ENCODE measurements at regions not wholly inside any gene's neighbourhood (a gene's known extent, or its start where the extent isn't known, plus 50 kb on each side); places are given as distances from the start of the nearest gene placed in this dataset.

DNA sequence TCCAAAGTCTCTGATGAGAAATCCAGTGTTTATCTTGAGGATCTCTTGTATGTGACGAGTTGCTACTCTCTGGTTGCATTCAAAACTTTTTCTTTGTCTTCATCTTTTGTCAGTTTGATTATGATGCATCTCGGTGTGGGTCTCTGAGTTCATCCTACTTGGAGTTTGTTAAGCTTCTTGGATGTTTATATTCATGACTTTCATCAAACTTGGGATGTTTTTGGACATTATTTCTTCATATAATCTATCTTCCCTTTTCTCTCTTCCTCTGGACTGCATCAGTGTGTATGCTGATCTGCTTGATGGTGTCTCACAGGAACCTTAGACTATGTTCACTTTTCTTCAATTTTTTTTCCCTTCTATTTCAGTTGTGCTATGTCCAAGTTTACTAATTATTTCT, 320.4 kb downstream of the TLE3 start:
- intact Hi-C loops (cut with micrococcal nuclease), result no loop called here
- Mint-ChIP-seq H3K4me1 (peaks cover 17% of the 10 kb centered on the region), H3K36me3 (ENCODE audit: low read depth) (peaks cover 10% of the 10 kb centered on the region), H3K4me3 (no peak overlapping the region), H3K27ac (no peak overlapping the region), H3K9me3 (peaks cover 23% of the 10 kb centered on the region), H3K27me3 (peaks cover 45% of the 10 kb centered on the region)
- DNase-seq, result no peak

DNA sequence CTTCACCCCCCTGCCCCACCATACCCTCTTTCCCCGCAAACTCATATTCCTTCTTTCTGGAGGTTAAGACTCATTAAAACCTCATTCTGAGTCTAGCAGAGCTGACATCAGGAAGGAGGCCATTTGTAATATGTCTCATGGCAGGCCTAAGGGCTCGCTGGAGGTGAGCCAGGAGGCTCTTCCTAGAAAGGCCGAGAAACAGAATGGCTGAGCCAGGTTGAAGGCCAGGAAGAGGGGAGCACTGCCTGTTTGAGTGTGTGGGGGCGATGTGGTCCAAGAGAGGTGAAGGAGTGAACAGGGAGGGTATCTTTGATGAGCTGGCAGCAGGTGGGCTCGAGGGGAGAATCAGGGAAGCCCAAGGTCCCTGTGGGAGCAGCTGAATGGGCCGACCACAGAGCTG, 317.3 kb downstream of the TLE3 start:
- peak overlapping the region; percentile 13 for H3K27ac Mint-ChIP-seq
- H3K36me3 Mint-ChIP-seq (ENCODE audit: low read depth), result peaks cover 5% of the 10 kb centered on the region
- no peak for DNase-seq
- intact Hi-C loops (cut with micrococcal nuclease), result no loop called here
- H3K4me3 Mint-ChIP-seq, result no peak overlapping the region
- peaks cover 14% of the 10 kb centered on the region for H3K4me1 Mint-ChIP-seq
- peaks cover 53% of the 10 kb centered on the region for H3K27me3 Mint-ChIP-seq
- peaks cover 8% of the 10 kb centered on the region for H3K9me3 Mint-ChIP-seq

DNA sequence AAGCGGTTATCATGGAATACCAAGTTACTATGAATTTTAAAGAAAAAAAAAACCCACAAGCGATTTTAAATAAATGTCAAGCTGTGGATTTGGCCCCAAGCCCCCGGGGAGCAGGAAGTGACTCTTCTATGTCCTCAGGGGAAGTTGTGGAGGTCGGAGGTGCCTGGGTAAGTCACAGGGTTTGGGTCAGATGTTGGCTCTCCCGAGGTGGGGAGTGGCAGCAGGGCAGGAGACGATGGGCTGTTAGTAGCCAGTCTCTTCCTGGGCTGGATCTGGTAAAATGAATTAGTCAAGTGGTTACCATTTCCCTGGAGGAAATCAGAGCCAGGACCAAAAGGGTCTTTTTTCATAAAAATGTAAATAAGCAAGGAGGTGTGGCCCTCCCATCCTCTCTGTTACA, 316.7 kb downstream of the TLE3 start:
- Mint-ChIP-seq H3K27me3 (peaks cover 52% of the 10 kb centered on the region), H3K27ac (no peak overlapping the region), H3K9me3 (peaks cover 5% of the 10 kb centered on the region), H3K36me3 (ENCODE audit: low read depth) (peaks cover 5% of the 10 kb centered on the region), H3K4me3 (no peak overlapping the region), H3K4me1 (peaks cover 14% of the 10 kb centered on the region)
- intact Hi-C loops (cut with micrococcal nuclease), result no loop called here
- no peak for DNase-seq

DNA sequence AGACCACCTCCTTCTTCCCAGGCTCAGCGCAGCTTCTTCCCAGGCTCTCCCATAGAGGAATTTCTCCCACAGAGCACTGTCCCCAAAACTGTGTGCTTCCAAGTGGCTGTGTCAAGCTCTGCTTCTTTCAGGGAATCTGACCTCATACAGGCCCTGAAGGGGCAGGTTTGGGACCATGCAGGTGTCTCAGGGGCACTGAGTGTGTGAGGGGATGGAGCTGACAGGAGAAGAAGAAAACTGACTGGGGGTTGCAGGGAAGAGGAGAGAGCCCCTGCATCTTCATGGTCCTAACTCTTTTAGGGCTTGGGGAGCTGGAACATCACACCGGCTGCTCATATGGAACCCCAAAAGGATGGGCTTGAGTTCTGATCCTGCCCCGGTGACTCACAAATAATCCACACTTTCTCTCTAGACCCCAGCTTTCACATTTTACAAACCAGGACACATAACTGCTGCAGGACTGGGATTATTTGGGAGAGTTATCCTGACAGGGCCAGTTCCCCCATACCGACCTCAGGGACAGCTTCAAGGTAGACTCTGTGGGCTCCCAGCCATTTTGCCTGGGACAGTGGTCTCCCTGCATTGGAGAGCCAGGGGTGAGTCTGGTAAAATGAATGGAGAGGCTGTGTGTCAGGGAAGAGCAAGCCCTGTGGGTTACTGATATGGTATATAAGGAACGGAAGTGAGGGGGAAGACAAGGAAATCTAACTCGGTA, 316.1 kb downstream of the TLE3 start:
- Mint-ChIP-seq H3K36me3 (ENCODE audit: low read depth) (peaks cover 5% of the 10 kb centered on the region), H3K27me3 (peaks cover 50% of the 10 kb centered on the region), H3K4me3 (no peak overlapping the region), H3K4me1 (peaks cover 14% of the 10 kb centered on the region), H3K9me3 (peaks cover 5% of the 10 kb centered on the region), H3K27ac (no peak overlapping the region)
- intact Hi-C loops (cut with micrococcal nuclease), result no loop called here
- no peak for DNase-seq

GRCh38 chr15:69782139-69782658, 315.5 kb downstream of the TLE3 start:
- peaks cover 5% of the 10 kb centered on the region for H3K36me3 Mint-ChIP-seq (ENCODE audit: low read depth)
- peaks cover 14% of the 10 kb centered on the region for H3K4me1 Mint-ChIP-seq
- H3K4me3 Mint-ChIP-seq, result no peak overlapping the region
- no peak for DNase-seq
- peaks cover 49% of the 10 kb centered on the region for H3K27me3 Mint-ChIP-seq
- peaks cover 5% of the 10 kb centered on the region for H3K9me3 Mint-ChIP-seq
- intact Hi-C loops (cut with micrococcal nuclease), result no loop called here
- no peak overlapping the region for H3K27ac Mint-ChIP-seq

DNA sequence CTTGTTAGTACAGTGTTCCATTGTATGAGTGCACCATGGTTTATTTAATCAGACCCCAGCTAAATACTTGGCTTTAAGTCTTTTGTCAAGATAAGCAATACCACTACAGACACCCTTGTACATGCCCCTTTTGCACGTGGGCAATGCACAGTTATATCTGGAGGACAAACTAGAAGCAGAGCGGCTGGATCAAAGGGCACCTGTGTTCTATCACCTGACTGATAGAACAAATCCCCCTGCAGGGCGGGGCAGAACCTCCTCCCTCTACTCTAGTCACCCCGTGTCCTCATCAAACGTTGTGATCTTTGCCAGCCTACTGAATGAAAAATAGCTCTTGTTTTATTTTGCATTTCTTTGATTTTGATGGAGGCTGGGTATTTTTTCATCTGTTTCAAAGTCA, 314.9 kb downstream of the TLE3 start:
- Mint-ChIP-seq H3K9me3 (no peaks in the 10 kb centered on the region), H3K4me3 (no peak overlapping the region), H3K36me3 (ENCODE audit: low read depth) (peaks cover 1% of the 10 kb centered on the region), H3K27me3 (peaks cover 42% of the 10 kb centered on the region), H3K27ac (no peak overlapping the region), H3K4me1 (peaks cover 14% of the 10 kb centered on the region)
- DNase-seq, result no peak
- intact Hi-C loops (cut with micrococcal nuclease), result no loop called here

- Mint-ChIP-seq H3K27me3 (peaks cover 42% of the 10 kb centered on the region), H3K9me3 (no peaks in the 10 kb centered on the region), H3K4me3 (no peak overlapping the region), H3K27ac (no peak overlapping the region), H3K36me3 (ENCODE audit: low read depth) (peaks cover 1% of the 10 kb centered on the region), H3K4me1 (peaks cover 14% of the 10 kb centered on the region)
- no peak for DNase-seq
- intact Hi-C loops (cut with micrococcal nuclease), result no loop called here
Measured at GRCh38 chr15:69783211-69783610, 314.5 kb downstream of the TLE3 start.

- Mint-ChIP-seq H3K9me3 (no peaks in the 10 kb centered on the region), H3K36me3 (ENCODE audit: low read depth) (peaks cover 1% of the 10 kb centered on the region), H3K27me3 (peaks cover 36% of the 10 kb centered on the region), H3K4me3 (no peak overlapping the region), H3K27ac (no peak overlapping the region), H3K4me1 (peaks cover 15% of the 10 kb centered on the region)
- no peak for DNase-seq
- intact Hi-C loops (cut with micrococcal nuclease), result no loop called here
Measured at GRCh38 chr15:69784798-69785566, 312.7 kb downstream of the TLE3 start.

DNA sequence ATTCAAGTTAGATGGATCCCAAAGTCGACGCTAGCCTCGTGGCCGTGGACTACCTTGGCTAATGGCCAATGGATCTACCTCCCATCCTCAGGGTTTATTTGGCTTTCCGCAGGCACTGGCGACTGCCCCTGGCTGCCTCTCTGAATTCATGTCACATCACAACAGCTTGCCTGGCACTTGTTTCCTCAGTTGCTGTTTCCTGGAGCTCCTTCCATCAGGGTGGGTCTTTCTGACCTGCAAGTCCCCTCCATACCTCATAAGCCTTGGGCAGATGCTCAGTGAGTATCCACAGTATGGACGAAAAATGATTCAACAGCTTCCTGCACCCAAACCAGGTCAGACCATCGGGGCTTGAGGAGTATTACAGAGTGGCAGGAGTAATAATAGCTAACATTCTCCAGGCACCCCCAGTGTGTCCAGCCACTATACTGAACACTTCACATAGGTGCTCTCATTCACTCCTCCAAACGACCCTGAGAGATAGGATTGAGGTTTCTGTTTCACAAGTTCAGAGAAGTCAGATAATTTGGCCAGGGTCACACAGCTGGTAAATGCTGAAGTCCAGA, 311.5 kb downstream of the TLE3 start:
- Mint-ChIP-seq H3K4me1 (peaks cover 13% of the 10 kb centered on the region), H3K4me3 (no peak overlapping the region), H3K27ac (no peak overlapping the region), H3K27me3 (peaks cover 31% of the 10 kb centered on the region), H3K36me3 (ENCODE audit: low read depth) (no peaks in the 10 kb centered on the region), H3K9me3 (peaks cover 1% of the 10 kb centered on the region)
- intact Hi-C loops (cut with micrococcal nuclease), result no loop called here
- no peak for DNase-seq

DNA sequence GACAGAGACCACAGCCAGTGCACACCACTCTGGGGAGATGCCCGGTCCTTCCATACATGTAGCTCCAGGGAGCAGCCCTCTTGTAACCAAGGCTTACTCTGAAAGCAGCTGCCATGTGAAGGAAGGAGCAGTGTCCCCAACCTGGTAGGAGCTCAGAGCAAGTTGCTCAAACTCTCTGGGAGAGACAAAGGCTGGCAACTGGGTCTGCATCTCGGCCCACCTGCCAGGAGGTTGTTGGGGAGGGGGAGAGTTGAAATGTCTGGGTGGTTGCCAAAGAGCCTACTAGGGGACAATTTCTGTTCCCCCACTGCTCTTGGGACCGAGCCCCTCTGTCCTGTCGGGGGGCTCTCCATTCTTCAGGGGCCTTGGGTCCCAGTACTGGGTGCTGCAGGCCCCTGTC, 309.9 kb downstream of the TLE3 start:
- Mint-ChIP-seq H3K36me3 (ENCODE audit: low read depth) (no peaks in the 10 kb centered on the region), H3K27me3 (peaks cover 25% of the 10 kb centered on the region), H3K9me3 (peaks cover 4% of the 10 kb centered on the region), H3K4me1 (peaks cover 2% of the 10 kb centered on the region), H3K27ac (no peak overlapping the region), H3K4me3 (no peak overlapping the region)
- intact Hi-C loops (cut with micrococcal nuclease), result no loop called here
- DNase-seq, result no peak

DNA sequence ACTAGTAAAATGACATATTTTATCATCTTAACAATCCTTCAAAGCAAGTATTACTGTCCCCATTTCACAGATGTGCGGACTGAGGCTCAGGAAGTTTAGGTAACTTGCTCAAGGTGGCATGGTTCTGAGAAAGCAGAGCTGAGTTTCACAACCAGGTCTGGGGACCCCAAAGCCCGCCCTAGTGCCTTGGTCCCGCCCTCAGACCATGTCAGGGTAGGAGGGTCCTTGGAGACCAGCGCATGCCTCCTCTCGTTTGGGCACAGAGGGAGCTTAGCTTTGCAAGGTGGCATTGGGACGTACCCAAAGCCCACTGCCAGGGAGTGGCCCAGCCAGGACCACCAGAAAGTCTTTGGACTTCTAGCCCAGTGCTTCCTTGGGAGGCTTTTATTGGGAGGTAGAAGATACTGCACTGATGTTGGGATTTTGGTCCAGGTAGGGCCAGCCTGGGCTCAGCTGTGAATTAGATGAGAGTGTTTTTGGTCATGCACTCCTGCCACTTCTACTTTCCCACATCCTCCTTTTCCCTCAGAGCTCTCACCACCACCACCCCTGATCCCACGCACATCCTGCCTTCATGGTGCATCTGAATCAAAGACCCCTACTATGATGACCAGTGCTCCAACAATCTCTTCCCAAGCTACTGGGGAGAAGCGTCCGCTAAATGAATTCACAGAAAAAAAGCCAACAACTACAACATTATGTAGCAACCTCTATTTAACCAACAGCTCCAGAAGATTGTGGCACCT, 307.9 kb downstream of the TLE3 start:
- Mint-ChIP-seq H3K36me3 (ENCODE audit: low read depth) (no peaks in the 10 kb centered on the region), H3K27ac (no peak overlapping the region), H3K27me3 (peaks cover 13% of the 10 kb centered on the region), H3K9me3 (peaks cover 4% of the 10 kb centered on the region), H3K4me1 (peaks cover 2% of the 10 kb centered on the region), H3K4me3 (no peak overlapping the region)
- intact Hi-C loops (cut with micrococcal nuclease), result no loop called here
- DNase-seq, result no peak

GRCh38 chr15:69790632-69791031, 307.1 kb downstream of the TLE3 start:
- peaks cover 4% of the 10 kb centered on the region for H3K9me3 Mint-ChIP-seq
- H3K27me3 Mint-ChIP-seq, result peaks cover 8% of the 10 kb centered on the region
- H3K36me3 Mint-ChIP-seq (ENCODE audit: low read depth), result no peaks in the 10 kb centered on the region
- H3K27ac Mint-ChIP-seq, result no peak overlapping the region
- no peak for DNase-seq
- H3K4me3 Mint-ChIP-seq, result no peak overlapping the region
- H3K4me1 Mint-ChIP-seq, result peaks cover 2% of the 10 kb centered on the region
- intact Hi-C loops (cut with micrococcal nuclease), result no loop called here

DNA sequence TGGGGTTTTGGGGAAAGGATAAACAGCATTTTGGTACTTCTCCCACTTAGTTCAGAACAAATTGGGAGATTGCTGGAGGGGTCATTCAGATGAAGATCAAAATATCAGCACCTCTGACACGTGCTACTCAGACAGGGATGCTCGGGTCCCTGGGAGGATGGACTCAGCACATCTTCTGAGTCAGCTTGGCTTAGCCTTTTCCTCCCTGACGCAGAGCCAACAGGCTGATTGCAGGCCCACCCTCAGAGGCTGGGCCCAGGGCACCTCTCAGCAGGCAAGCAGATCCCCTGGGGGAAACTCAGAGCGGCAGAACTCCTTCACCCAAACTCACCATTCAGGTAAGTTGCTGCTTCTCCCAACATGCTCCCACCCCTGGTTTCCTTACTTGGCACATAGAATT, 304.9 kb downstream of the TLE3 start:
- Mint-ChIP-seq H3K4me3 (no peak overlapping the region), H3K4me1 (peaks cover 2% of the 10 kb centered on the region), H3K9me3 (peaks cover 4% of the 10 kb centered on the region), H3K36me3 (ENCODE audit: low read depth) (no peaks in the 10 kb centered on the region), H3K27ac (no peak overlapping the region), H3K27me3 (peaks cover 6% of the 10 kb centered on the region)
- DNase-seq, result no peak
- intact Hi-C loops (cut with micrococcal nuclease), result no loop called here

DNA sequence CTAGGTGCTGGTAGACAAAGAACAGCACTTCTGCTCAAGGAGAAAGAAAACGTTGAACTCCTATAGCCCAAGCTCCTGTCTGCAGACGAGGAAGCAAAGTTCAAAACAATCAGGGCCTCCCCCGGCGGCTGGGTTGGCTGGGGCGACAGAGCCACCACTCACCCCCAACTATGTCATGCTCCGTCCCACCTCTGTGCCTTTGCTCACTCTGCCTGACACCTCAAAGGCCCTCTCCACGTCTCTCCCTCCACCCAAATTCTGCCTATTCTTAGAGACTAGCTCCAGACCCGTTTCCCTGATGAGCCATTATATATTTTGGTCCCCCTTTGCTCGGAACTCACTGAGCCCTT, 304.3 kb downstream of the TLE3 start:
- Mint-ChIP-seq H3K27ac (no peak overlapping the region), H3K36me3 (ENCODE audit: low read depth) (no peaks in the 10 kb centered on the region), H3K4me1 (peaks cover 2% of the 10 kb centered on the region), H3K27me3 (peaks cover 6% of the 10 kb centered on the region), H3K9me3 (peaks cover 4% of the 10 kb centered on the region), H3K4me3 (no peak overlapping the region)
- intact Hi-C loops (cut with micrococcal nuclease), result no loop called here
- DNase-seq, result no peak

Data from activated CD4-positive, alpha-beta T cell treated with anti-CD3 and anti-CD28 coated beads, Interleukin-2, amount 10 ng/mL, durations not matched to agents 24 days and 14 days (primary cell).